GM12878 (cell line): ENCODE measurements at regions not wholly inside any gene's neighbourhood (a gene's known extent, or its start where the extent isn't known, plus 50 kb on each side); places are given as distances from the start of the nearest gene placed in this dataset.

Experiments used
- ATAC-seq: fragments of 200-7000 bp; cut with Tn5 transposase; 3 replicates; pipeline ENCODE4 v1.9.1; 2020; ENCODE audit warnings: mild to moderate bottlenecking, moderate library complexity
- BruUV-seq: library from RNA; stranded (reverse); fragments of 400-500 nt; replicated peaks from 2 replicates; lab custom pipeline; 2021; lab: Mats Ljungman, UMichigan
- CTCF ChIA-PET: fragments of 300-600 bp; sonication (Branson Sonifier 250); formaldehyde crosslinking; extraction: SDS; loops from one replicate; lab custom pipeline; 2021; ENCODE audit warnings: inconsistent platforms; lab: Yijun Ruan, JAX
- POLR2A ChIA-PET: fragments of 350-600 bp; formaldehyde crosslinking; extraction: SDS; loops from one replicate; lab custom pipeline; 2021; ENCODE audit warnings: inconsistent platforms; lab: Charles Lee
- RAD21 ChIA-PET: fragments of 300-600 bp; sonication (Branson Sonifier 250); formaldehyde crosslinking; loops from one replicate; lab custom pipeline; 2023; ENCODE audit warnings: antibody characterized with exemption; ENCODE audit not compliant: unreplicated experiment; lab: Charles Lee
- SMC1A ChIA-PET: fragments of 300-600 bp; sonication (Branson Sonifier 250); formaldehyde crosslinking; loops from one replicate; lab custom pipeline; 2023; ENCODE audit not compliant: unreplicated experiment, uncharacterized antibody; lab: Charles Lee
- DNase-seq: peaks from one replicate; pipeline ENCODE4 v3.0.0-alpha.2; 2011; ENCODE audit warnings: low read depth, low spot score
- FAIRE-seq: peaks from 3 replicates; lab custom pipeline; 2011; peaks lifted over from hg19 to GRCh38; lab: Jason Lieb, UNC
- H2AFZ ChIP-seq: 2 replicates; pipeline ENCODE4 v1.6.0; 2011; ENCODE audit warnings: low read depth, low read length, control low read depth; ENCODE audit not compliant: control insufficient read depth
- H3K27ac ChIP-seq: 2 replicates; pipeline ENCODE4 v1.5.1; 2011; ENCODE audit warnings: control low read depth; ENCODE audit not compliant: control insufficient read depth, insufficient read depth
- H3K27me3 ChIP-seq, 2 experiments: replicated peaks in 1 of 2; 2 replicates each; pipeline versions ENCODE4 v1.6.0 to v1.6.1; 2011; ENCODE audit warnings: low read length in 1 of 2; ENCODE audit not compliant: control insufficient read depth in 2 of 2, insufficient read depth in 2 of 2
- H3K36me3 ChIP-seq, 2 experiments: 2 replicates each; pipeline ENCODE4 v1.5.1; 2011; ENCODE audit warnings: low read length in 1 of 2; ENCODE audit not compliant: control insufficient read depth in 2 of 2, insufficient read depth in 2 of 2
- H3K4me1 ChIP-seq: 2 replicates; pipeline ENCODE4 v1.6.1; 2011; ENCODE audit warnings: mild to moderate bottlenecking, low read length, moderate library complexity, mixed read lengths; ENCODE audit not compliant: control insufficient read depth, insufficient read depth
- H3K4me2 ChIP-seq: 2 replicates; pipeline ENCODE4 v1.6.0; 2011; ENCODE audit warnings: control low read depth; ENCODE audit not compliant: control insufficient read depth, insufficient read depth
- H3K4me3 ChIP-seq: fragments of 200-600 bp; sonication (generic); 2 replicates; pipeline ENCODE4 v1.5.1; 2016
- H3K79me2 ChIP-seq: 2 replicates; pipeline ENCODE4 v1.6.0; 2011; ENCODE audit warnings: low read length; ENCODE audit not compliant: control insufficient read depth, insufficient read depth
- H3K9ac ChIP-seq: 2 replicates; pipeline ENCODE4 v1.8.0; 2011; ENCODE audit warnings: low read length, control low read depth, mixed read lengths; ENCODE audit not compliant: control insufficient read depth, insufficient read depth
- H3K9me3 ChIP-seq: replicated peaks from 3 replicates; pipeline ENCODE4 v1.5.1; 2011; ENCODE audit warnings: mild to moderate bottlenecking, low read length; ENCODE audit not compliant: control insufficient read depth, insufficient read depth
- H4K20me1 ChIP-seq: 2 replicates; pipeline ENCODE4 v1.6.0; 2011; ENCODE audit not compliant: control insufficient read depth, insufficient read depth
- ATF7 ChIP-seq: fragments of 450-650 bp; IDR thresholded peaks from 2 replicates; pipeline ENCODE4 v1.6.1; 2016; ENCODE audit warnings: low read depth, mild to moderate bottlenecking
- BMI1 ChIP-seq: fragments of 450-650 bp; IDR thresholded peaks from 2 replicates; pipeline ENCODE4 v1.6.1; 2016; ENCODE audit warnings: mild to moderate bottlenecking, moderate library complexity, borderline replicate concordance
- CEBPZ ChIP-seq: fragments of 150-350 bp; IDR thresholded peaks from 2 replicates; pipeline ENCODE4 v1.6.1; 2016; ENCODE audit warnings: low read depth, low read length
- CHD2 ChIP-seq: IDR thresholded peaks from 2 replicates; pipeline ENCODE4 v1.6.1; 2011; ENCODE audit warnings: low read depth, low read length, improper control_type of control experiment, borderline replicate concordance
- CHD4 ChIP-seq: fragments of 200-600 bp; sonication (generic); IDR thresholded peaks from 2 replicates; pipeline ENCODE4 v1.6.1; 2016; ENCODE audit warnings: mild to moderate bottlenecking
- EGR1 ChIP-seq, 2 experiments: IDR thresholded peaks; 1 replicate in 1 of 2; 2 replicates in 1 of 2; pipeline ENCODE4 v1.6.1; 2011 to 2012; ENCODE audit warnings: low read depth in 2 of 2, low read length in 2 of 2, borderline replicate concordance in 1 of 2, mild to moderate bottlenecking in 1 of 2, moderate library complexity in 1 of 2
- ESRRA ChIP-seq: IDR thresholded peaks from 2 replicates; pipeline ENCODE4 v1.6.1; 2012; ENCODE audit warnings: mild to moderate bottlenecking, low read length, improper control_type of control experiment
- FOS ChIP-seq: IDR thresholded peaks from 3 replicates; pipeline ENCODE4 v1.6.1; 2011; ENCODE audit warnings: borderline replicate concordance; ENCODE audit not compliant: insufficient read length; ENCODE audit errors: extremely low read depth
- FOXM1 ChIP-seq: IDR thresholded peaks from 2 replicates; pipeline ENCODE4 v1.6.1; 2012; ENCODE audit warnings: low read depth, mild to moderate bottlenecking, inconsistent platforms, low read length, moderate library complexity
- GATAD2B ChIP-seq: fragments of 450-650 bp; conservative IDR thresholded peaks from 2 replicates; pipeline ENCODE4 v1.6.1; 2017; ENCODE audit warnings: low read depth, mild to moderate bottlenecking, moderate library complexity
- NKRF ChIP-seq: fragments of 450-650 bp; conservative IDR thresholded peaks from 2 replicates; pipeline ENCODE4 v1.6.1; 2017; ENCODE audit warnings: mild to moderate bottlenecking, moderate library complexity
- NR2F1 ChIP-seq: fragments of 450-650 bp; conservative IDR thresholded peaks from 2 replicates; pipeline ENCODE4 v1.6.1; 2017; ENCODE audit warnings: mild to moderate bottlenecking
- SKIL ChIP-seq: fragments of 450-650 bp; IDR thresholded peaks from 2 replicates; pipeline ENCODE4 v1.6.1; 2017; ENCODE audit warnings: mild to moderate bottlenecking, low read depth, inconsistent platforms; ENCODE audit not compliant: poor library complexity, severe bottlenecking
- SMC3 ChIP-seq: IDR thresholded peaks from 2 replicates; pipeline ENCODE4 v1.6.1; 2011; ENCODE audit warnings: low read length, improper control_type of control experiment, borderline replicate concordance
- ZBED1 ChIP-seq: IDR thresholded peaks from 2 replicates; pipeline ENCODE4 v1.6.1; 2016; ENCODE audit warnings: borderline replicate concordance
- ZNF24 ChIP-seq: fragments of 450-650 bp; IDR thresholded peaks from 2 replicates; pipeline ENCODE4 v1.6.1; 2017; ENCODE audit warnings: antibody characterized with exemption, mild to moderate bottlenecking
- WGBS: methylation state at CpG from one replicate; pipeline ENCODE4 v1.1.6; 2016; ENCODE audit warnings: low lambda C conversion rate; ENCODE audit not compliant: insufficient replicate concordance, insufficient coverage; ENCODE audit errors: missing lambda C conversion rate; 5-methylcytosine and 5-hydroxymethylcytosine counted together
- in situ Hi-C: fragments of 300-500 bp; cut with MboI; formaldehyde crosslinking; loops from 9 replicates; pipeline ENCODE4 v1.14.3; 2018; ENCODE audit warnings: mixed read lengths
- intact Hi-C: fragments of 100-400 bp; cut with micrococcal nuclease; formaldehyde crosslinking; loops from one replicate; pipeline ENCODE4 v1.14.2; 2022; ENCODE audit not compliant: unreplicated experiment

DNA sequence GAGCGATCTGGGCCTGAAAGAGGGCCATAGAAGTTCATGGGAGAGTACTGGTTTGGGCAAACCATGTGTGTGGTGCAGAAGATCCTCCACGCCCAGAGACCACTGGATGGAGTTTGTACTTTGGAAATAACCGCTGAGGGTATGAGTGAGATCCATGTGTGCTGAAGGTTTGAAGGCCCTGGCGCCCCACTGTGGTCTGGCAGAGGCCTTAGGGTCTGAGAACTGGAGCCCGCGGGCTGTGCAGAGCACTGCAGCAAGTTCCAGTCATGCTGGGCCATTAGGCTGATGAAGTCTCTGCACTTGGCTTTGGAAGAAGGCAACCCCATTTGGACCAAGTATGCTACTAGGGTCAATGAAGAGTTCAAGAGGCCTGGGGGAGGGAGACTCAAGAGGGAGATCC lies 186.4 kb downstream of the BUD13 start (continued):
- no peak for TF ChIP-seq CEBPZ
- TF ChIP-seq ZNF24: no peak
- no peak for TF ChIP-seq GATAD2B

DNA sequence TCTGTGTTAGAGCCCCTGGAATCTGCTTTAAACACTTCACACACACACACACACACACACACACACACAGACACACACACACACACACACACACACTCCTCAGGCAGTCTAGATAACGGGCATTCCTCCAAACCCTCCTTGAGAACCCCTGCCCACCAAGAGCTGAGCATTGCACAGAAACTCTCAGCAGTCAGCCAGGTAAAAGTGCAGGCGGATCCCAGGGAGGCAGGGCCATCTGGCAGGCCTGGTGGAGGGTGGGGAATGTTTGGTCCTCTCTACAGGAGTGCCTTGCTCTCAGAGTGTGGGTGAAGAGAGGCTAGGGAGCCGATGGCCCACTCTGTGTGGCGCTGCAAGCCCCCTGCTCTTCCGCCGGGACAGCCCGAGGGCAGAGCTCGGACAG lies 190.2 kb downstream of the BUD13 start:
- no peaks in the 10 kb centered on the region for H3K4me1 ChIP-seq
- H3K9ac ChIP-seq: no peak overlapping the region
- intact Hi-C loops (no loop called here), in situ Hi-C loops (no loop called here)
- H3K4me2 ChIP-seq: no peak overlapping the region
- SMC1A ChIA-PET: no interaction called here
- H2AFZ ChIP-seq: no peak overlapping the region
- H3K36me3 ChIP-seq: no peaks in the 10 kb centered on the region
- no peak overlapping the region for H3K27ac ChIP-seq
- RAD21 ChIA-PET: no interaction called here
- no peak overlapping the region for H3K4me3 ChIP-seq
- DNase-seq: no peak
- POLR2A ChIA-PET: no interaction called here
- no peak for FAIRE-seq
- BruUV-seq: no TSS peak
- CTCF ChIA-PET: no interaction called here
- peaks cover 6 to 7% of the 10 kb centered on the region in 2 experiments for H3K27me3 ChIP-seq
- ATAC-seq: no peak
- H3K9me3 ChIP-seq: no peaks in the 10 kb centered on the region
- no peaks in the 10 kb centered on the region for H4K20me1 ChIP-seq
- WGBS: 28% methylated on average over 8 of the region's 8 CpGs
- H3K79me2 ChIP-seq: no peaks in the 10 kb centered on the region
- no peak for TF ChIP-seq NR2F1
- no peak for TF ChIP-seq BMI1
- no peak for TF ChIP-seq CHD2
- TF ChIP-seq EGR1 (IDR thresholded peaks at IDR 0.05; ENCODE audit: borderline replicate concordance in 1 of 2, low read depth in 2 of 2, low read length in 2 of 2): no peak
- TF ChIP-seq SKIL: no peak
- no peak for TF ChIP-seq ZBED1
- TF ChIP-seq FOS: no peak
- no peak for TF ChIP-seq FOXM1
- TF ChIP-seq SMC3: no peak
- TF ChIP-seq NKRF: no peak
- no peak for TF ChIP-seq CHD4
- TF ChIP-seq ATF7: no peak
- TF ChIP-seq ESRRA: no peak
